Upper lobe of right lung (tissue), 1 donor: ENCODE measurements at regions not wholly inside any gene's neighbourhood (a gene's known extent, or its start where the extent isn't known, plus 50 kb on each side); places are given as distances from the start of the nearest gene placed in this dataset.
A peak's percentile ranks its signal among the peaks of the same experiment; 100 is the strongest.

Experiments
- ATAC-seq: fragments of 200-7000 bp; cut with Tn5 transposase; one replicate; pipeline ENCODE4 v1.9.1; 2020; ENCODE audit warnings: mild to moderate bottlenecking, moderate library complexity
- DNase-seq: peaks from one replicate; pipeline ENCODE4 v3.0.0-alpha.2; 2020
- H3K27ac ChIP-seq: fragments of 200-600 bp; one replicate; pipeline ENCODE4 v1.8.0; 2022
- H3K27me3 ChIP-seq: fragments of 200-600 bp; one replicate; pipeline ENCODE4 v1.8.0; 2022; ENCODE audit warnings: mild to moderate bottlenecking
- H3K36me3 ChIP-seq: fragments of 200-600 bp; one replicate; pipeline ENCODE4 v1.8.0; 2022
- H3K4me1 ChIP-seq: fragments of 200-600 bp; one replicate; pipeline ENCODE4 v1.8.0; 2022
- H3K4me3 ChIP-seq: fragments of 200-600 bp; one replicate; pipeline ENCODE4 v1.8.0; 2022; ENCODE audit warnings: mild to moderate bottlenecking
- H3K9me3 ChIP-seq: fragments of 200-600 bp; one replicate; pipeline ENCODE4 v1.8.0; 2022
- intact Hi-C: fragments of 100-400 bp; cut with DNase I; formaldehyde crosslinking; loops from one replicate; pipeline ENCODE4 v1.11.0; 2022
- TF ChIP-seq, protein P1 (sequence below): fragments of 200-600 bp; IDR thresholded peaks from one replicate; pipeline ENCODE4 v1.8.0; 2022; ENCODE audit warnings: antibody characterized with exemption
- donor health status: DM: no; HTN: yes; CAD: no; lungs with severe emphysema.

DNA sequence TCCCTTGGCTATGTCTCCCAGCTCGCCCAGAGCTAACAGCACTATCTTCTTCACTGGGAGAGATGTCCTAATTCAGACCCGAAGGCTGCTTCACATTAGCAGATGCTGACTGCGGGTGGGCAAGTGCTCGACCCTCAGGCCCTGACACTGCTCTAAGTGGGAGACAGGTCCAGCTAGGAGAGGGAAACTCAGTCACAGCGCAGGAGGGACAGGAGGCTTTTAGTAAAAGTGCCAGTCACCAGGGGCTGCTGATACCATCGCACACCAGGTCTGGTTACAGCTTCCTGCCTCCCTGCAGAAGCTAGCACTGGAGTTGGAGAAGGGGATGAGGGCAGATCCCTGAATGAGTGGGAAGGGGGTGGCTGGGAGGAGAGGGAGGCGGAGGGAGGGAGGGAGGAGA, 365.8 kb upstream of the RGMA start:
- Histone ChIP-seq H3K9me3 (no peaks in the 10 kb centered on the region), H3K4me3 (no peak overlapping the region), H3K4me1 (no peaks in the 10 kb centered on the region), H3K27ac (no peak overlapping the region), H3K36me3 (no peaks in the 10 kb centered on the region), H3K27me3 (no peaks in the 10 kb centered on the region)
- no peak for ATAC-seq
- TF ChIP-seq, protein P1, sequence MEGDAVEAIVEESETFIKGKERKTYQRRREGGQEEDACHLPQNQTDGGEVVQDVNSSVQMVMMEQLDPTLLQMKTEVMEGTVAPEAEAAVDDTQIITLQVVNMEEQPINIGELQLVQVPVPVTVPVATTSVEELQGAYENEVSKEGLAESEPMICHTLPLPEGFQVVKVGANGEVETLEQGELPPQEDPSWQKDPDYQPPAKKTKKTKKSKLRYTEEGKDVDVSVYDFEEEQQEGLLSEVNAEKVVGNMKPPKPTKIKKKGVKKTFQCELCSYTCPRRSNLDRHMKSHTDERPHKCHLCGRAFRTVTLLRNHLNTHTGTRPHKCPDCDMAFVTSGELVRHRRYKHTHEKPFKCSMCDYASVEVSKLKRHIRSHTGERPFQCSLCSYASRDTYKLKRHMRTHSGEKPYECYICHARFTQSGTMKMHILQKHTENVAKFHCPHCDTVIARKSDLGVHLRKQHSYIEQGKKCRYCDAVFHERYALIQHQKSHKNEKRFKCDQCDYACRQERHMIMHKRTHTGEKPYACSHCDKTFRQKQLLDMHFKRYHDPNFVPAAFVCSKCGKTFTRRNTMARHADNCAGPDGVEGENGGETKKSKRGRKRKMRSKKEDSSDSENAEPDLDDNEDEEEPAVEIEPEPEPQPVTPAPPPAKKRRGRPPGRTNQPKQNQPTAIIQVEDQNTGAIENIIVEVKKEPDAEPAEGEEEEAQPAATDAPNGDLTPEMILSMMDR, result no peak
- intact Hi-C loops, result no loop called here
- no peak for DNase-seq

DNA sequence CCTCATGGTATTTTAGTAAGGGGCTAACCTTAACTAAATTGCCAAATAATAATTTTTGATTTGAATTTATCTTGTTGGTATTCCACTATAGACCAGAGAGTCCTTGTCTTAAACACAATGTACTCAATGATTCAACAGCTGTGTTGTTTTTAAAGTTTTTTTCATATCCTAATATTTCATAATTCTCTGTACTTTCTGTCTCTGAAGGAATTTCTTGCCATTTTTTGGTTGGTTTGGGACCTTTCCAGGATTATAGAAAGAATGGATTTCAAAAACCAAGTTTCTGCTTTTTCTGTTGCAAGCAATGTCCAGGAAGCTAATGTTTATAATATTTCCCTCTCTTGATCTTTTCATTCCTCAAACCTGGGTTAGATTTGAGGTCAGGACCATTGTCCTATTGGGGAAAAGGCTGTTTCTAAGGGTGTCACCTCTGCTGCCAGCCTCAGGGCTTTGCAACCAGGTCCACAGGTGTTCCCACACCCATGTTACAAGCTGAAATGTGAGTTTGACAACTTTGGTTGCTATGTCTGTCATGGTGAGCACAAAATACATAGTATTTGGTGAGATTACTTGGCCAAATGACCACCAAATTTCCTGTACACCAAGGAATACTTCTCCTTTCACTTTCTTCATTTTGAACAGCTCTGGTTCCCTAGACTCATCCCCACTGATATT, 363.7 kb upstream of the RGMA start:
- Histone ChIP-seq H3K27me3 (no peaks in the 10 kb centered on the region), H3K27ac (no peak overlapping the region), H3K36me3 (no peaks in the 10 kb centered on the region), H3K4me3 (no peak overlapping the region), H3K4me1 (no peaks in the 10 kb centered on the region), H3K9me3 (no peaks in the 10 kb centered on the region)
- intact Hi-C loops, result no loop called here
- TF ChIP-seq, protein P1, result no peak
- DNase-seq, result no peak
- ATAC-seq, result no peak

GRCh38 chr15:93451822-93452221, 362.8 kb upstream of the RGMA start:
- intact Hi-C loops, result no loop called here
- no peaks in the 10 kb centered on the region for H3K27me3 ChIP-seq
- no peak for DNase-seq
- ATAC-seq, result peak; percentile 67
- no peaks in the 10 kb centered on the region for H3K36me3 ChIP-seq
- TF ChIP-seq, protein P1, result no peak
- no peak overlapping the region for H3K4me3 ChIP-seq
- no peak overlapping the region for H3K27ac ChIP-seq
- no peaks in the 10 kb centered on the region for H3K4me1 ChIP-seq
- no peaks in the 10 kb centered on the region for H3K9me3 ChIP-seq

GRCh38 chr15:93451265-93451664, 362.3 kb upstream of the RGMA start:
- intact Hi-C loops, result no loop called here

DNA sequence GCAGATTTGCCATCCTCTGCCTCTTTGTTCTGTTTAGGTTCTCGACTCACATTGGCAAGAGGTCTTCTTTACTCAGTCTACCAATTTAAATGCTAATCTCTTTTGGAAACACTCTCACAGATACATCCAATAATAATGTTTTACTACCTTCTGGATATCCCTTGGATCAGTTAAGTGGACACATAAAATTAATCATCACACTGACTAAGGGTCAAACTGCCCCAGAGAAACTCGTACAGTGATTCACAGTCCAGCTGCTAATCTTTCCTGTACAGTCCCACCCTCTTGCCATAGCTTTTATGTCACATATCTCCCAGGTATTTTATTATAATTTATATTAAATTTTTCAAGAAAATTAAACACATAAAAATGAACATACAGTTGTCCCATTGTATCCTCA, 360.8 kb upstream of the RGMA start:
- intact Hi-C loops, result no loop called here
- DNase-seq (no peak), ATAC-seq (no peak)
- Histone ChIP-seq H3K9me3 (no peaks in the 10 kb centered on the region), H3K27me3 (no peaks in the 10 kb centered on the region), H3K36me3 (no peaks in the 10 kb centered on the region), H3K27ac (no peak overlapping the region), H3K4me1 (no peaks in the 10 kb centered on the region), H3K4me3 (no peak overlapping the region)
- TF ChIP-seq, protein P1, result no peak

More at GRCh38 chr15:93451265-93451664, 362.3 kb upstream of the RGMA start:
- TF ChIP-seq, protein P1, result no peak
- no peaks in the 10 kb centered on the region for H3K9me3 ChIP-seq
- H3K4me3 ChIP-seq, result no peak overlapping the region
- H3K27ac ChIP-seq, result no peak overlapping the region
- no peaks in the 10 kb centered on the region for H3K27me3 ChIP-seq
- no peaks in the 10 kb centered on the region for H3K4me1 ChIP-seq
- no peaks in the 10 kb centered on the region for H3K36me3 ChIP-seq
- DNase-seq (no peak), ATAC-seq (no peak)

DNA sequence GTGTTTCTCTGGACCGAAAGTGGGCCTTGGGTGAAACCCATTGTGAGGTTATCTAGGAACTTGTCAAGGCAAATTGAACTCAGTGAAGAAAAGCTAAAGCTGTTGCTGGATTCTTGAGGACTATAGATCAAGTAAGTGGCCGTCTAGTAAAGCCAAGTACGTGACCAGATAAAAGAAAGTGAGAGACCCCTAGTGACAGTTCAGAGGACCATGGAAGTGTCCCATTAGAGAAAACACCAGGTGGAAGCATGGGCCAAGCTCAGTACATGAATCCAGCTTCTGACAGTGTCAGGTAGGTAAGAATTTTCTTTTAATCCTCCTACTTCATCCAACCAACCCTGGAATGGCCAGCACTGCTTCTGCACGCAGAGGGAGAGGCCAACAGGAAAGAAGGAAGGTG, 349.3 kb upstream of the RGMA start:
- ATAC-seq (no peak), DNase-seq (no peak)
- TF ChIP-seq, protein P1, result no peak
- Histone ChIP-seq H3K27ac (no peak overlapping the region), H3K36me3 (no peaks in the 10 kb centered on the region), H3K27me3 (peaks cover 6% of the 10 kb centered on the region), H3K9me3 (no peaks in the 10 kb centered on the region), H3K4me3 (no peak overlapping the region), H3K4me1 (no peaks in the 10 kb centered on the region)
- intact Hi-C loops, result no loop called here
